GM19035 (cell line): ENCODE measurements at regions not wholly inside any gene's neighbourhood (a gene's known extent, or its start where the extent isn't known, plus 50 kb on each side); places are given as distances from the start of the nearest gene placed in this dataset.
"Not testable (repeated sequence)": the region's sequence is repeated elsewhere in the genome, so short reads cannot be mapped to it uniquely, and the experiment has no call there.

ENCODE experiments used
- ATAC-seq: cut with Tn5 transposase; IDR thresholded peaks from one replicate; pipeline ENCODE4 v1.9.1; 2021; ENCODE audit not compliant: unreplicated experiment

DNA sequence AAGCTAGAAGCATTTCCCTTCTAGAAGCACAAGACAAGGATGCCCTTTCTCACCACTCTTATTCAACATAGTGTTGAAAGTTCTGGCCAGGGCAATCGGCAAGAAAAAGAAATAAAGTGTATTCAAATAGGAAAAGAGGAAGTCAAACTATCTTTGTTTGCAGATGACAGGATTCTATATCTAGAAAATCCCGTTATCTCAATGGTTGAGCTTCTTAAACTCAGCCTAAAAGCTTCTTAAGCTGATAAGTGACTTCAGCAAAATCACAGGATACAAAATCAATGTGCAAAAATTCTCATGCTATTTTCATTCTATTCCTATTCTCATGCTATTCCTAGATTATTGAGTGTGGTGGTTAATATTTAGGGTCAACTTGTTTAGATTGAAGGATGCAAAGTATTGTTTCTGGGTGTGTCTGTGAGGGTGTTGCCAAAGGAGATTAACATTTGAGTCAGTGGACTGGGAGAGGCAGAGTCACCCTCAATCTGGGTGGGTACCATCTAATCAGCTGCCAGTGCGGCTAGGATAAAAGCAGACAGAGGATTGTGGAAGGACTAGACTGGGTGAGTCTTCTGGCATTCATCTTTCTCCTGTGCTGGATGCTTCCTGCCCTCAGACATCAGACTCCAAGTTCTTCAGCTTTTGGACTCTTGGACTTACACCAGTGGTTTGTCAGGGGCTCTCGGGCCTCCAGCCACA, 111.9 kb downstream of the LSMEM1 start:
- not testable (repeated sequence) for ATAC-seq

GRCh38 chr7:112594397-112594796, 113.6 kb downstream of the LSMEM1 start:
- ATAC-seq = no peak

- ATAC-seq = no peak
These were observed 115.5 kb downstream of the LSMEM1 start for GRCh38 chr7:112596260-112596659.

DNA sequence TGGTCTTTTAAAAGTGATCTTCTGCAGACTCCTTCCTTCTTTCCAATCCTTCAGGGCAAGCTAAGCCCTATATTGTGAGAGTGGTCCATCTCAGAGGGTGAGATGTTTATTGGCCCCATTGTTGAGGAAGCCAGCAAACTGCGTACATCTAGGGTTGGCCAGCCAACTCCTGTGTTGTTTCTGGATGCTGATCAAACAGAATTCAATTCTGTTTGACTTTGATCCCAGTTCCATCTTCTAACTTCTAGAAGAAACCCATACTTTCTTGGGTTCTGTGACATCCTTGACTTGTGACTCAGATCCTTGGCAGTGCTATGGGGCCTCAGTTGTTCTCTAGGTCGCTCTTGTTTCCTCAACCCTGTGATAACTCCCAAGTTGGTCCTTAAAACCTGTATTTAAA, 116.2 kb downstream of the LSMEM1 start:
- no peak for ATAC-seq

DNA sequence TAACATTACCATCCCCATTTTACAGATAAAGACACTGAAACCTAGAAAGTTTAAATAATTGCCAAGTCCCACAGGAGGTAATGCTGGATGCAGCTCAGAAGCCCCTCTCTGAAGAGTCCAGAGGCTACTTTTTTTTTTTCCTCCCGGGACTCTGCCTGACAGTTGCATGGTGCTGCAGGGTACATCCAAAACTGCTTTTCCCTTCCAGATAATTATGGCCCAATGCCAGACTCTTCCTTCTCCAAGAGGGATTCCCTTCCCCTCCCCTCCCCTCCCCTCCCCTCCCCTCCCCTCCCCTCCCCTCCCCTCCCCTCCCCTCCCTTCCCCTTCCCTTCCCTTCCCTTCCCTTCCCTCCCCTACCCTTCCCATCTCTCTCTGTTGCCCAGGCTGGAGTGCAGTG, 122.9 kb downstream of the LSMEM1 start:
- ATAC-seq = no peak

GRCh38 chr7:112610636-112611035, 129.8 kb downstream of the LSMEM1 start:
- ATAC-seq = no peak

- ATAC-seq = no peak
These were observed 134.9 kb downstream of the LSMEM1 start for GRCh38 chr7:112615701-112616100.

DNA sequence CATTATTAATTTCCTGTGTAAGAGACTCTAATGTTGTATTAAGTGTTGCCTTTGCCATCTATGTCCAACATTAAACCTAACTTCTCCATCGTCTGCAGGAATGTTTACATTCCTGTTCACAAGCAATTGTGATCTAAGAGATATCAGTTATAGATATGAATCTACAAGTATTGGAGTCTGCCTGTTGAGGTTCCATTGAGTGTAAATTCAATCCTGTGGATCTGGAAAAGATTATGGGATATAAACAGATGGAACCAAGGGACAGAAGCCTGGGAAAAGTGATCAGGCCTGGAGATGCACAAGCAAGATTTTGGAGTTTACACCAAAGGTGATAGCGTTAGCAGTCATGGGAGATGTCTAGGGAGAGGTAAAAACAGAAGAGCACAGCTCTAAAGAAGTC, 135.5 kb downstream of the LSMEM1 start:
- no peak for ATAC-seq

DNA sequence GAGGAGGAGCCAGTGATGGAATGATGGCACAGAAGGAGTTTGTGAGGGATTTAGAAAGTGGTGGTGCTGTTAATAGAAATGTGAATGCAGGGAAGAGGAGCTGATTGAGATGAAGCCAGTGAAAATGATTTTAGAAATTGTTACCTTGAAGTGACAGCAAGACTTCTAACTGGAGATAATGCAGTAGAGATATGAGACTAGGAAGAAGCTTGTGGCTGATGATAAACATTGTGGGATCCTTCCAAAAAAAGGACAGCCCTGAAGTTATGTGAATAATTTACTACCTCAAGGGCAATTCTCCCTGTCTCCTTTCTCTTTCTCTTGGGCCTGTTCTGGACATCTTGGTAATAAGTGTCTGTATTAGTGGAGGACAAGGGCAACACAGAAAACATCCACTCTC, 138.6 kb downstream of the LSMEM1 start:
- ATAC-seq = no peak

GRCh38 chr7:112622159-112622715, 141.4 kb downstream of the LSMEM1 start:
- ATAC-seq = no peak

DNA sequence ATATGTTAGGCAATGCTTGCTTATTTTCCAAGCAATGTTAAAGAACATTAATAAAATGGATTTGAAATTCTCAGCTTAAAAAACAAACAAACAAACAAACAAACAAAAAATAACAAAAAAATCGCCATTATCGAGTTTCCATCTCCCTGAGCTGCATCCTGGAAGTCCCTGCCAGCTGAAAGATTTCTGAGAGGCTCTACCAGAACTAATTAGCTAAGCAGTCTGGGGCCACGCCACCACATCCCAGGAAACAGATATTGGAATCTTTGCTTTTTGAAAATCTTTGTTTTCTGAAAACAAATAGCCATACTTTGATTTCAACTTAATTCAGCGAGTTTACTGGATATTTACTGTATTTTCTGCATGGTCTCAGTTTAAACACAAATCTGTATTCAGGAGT, 143.6 kb downstream of the LSMEM1 start:
- no peak for ATAC-seq

DNA sequence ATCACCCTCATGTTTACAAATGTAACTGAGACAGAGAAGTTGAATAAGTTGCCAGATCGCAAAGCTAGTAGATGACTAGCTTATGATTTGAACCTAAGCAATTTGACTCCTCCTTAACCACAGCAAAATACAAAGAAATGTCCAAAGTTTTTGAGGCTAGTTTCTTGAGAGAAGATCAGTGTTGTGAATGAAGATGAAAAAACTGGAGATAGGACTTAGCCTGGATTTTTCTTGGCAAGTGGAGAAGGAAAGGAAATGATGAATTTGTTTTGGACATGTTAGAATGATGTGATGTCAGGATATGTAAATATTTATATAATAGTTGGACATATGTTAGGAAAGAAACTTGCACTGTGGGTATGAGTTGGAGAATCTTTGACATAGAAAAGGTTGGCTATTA, 149.8 kb downstream of the LSMEM1 start:
- ATAC-seq = no peak

GRCh38 chr7:112634107-112634506, 153.3 kb downstream of the LSMEM1 start:
- no peak for ATAC-seq

- ATAC-seq = no peak
These were observed 154.5 kb downstream of the TMEM168 start for GRCh38 chr7:112635742-112636141.

DNA sequence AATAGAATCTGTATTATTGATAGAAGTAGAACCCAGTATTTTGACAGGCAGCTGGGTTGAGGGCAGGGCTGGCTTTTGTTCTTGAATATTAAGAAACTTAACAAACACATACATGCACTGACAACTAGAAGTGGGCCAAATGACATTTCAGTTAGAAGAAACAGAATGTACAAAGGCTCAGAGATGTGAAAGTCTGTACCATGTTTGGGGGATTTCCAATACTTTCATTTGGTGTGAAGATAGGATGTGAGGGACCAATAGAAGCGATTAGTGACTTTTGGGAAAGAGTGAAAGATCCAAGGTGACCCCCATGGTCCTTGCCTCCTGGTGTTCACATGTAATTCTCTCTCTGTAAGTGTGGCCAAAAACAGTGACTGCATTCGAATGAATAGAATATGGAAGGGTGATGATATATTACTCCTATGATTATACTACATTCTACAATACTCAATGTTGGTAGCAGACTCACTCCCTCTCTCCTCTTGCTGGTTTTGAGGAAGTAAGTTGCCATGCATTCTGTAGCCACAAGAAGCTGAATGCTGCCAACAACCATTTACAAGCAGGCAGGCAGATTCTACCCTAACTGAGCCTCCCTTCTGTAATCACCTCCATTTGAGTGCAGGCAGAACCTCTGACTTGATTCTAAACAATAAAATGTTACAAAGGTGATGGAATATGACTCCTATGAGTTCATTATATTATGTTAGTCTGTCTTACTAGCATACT, 151.4 kb downstream of the TMEM168 start:
- ATAC-seq = no peak

DNA sequence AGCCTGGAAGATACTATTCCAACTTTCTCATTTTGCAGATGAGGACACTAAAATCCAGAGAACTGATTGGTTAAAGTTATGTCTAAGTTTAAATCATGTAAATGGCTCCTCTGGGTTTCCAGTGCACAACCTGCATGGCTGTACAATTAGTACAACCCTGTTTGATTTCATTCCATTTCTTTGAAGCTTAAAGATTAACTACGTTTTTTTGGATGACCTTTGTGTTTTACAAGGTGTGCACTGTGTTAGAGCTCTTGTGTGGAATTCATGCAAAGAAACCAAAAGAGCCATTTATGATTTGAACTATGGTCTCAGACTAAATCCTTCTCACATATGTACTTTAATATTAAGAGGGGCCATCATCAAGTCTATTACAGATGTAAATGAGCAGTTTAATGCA, 149.5 kb downstream of the TMEM168 start:
- no peak for ATAC-seq

DNA sequence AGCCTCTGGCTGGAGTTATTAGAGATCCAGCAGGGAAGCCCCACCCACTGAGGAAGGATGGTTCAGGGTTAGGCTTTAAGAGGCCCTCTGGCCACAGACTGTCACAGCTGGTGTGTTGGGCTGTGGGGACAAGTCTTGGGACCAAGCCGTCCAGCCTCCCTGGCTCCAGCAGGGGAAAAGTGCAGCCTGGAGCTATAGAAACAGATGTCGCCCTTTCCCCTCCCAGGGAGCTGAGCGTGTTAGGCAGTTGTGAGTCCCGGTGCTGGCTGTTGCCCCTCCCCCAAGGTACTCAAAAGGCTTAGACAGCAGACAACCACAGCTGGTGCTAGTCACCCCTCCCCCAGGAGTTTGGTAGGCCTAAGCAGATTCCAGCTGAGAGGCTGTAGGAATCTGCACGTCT, 143.4 kb downstream of the TMEM168 start:
- ATAC-seq = no peak

GRCh38 chr7:112648781-112649180, 141.4 kb downstream of the TMEM168 start:
- no peak for ATAC-seq

DNA sequence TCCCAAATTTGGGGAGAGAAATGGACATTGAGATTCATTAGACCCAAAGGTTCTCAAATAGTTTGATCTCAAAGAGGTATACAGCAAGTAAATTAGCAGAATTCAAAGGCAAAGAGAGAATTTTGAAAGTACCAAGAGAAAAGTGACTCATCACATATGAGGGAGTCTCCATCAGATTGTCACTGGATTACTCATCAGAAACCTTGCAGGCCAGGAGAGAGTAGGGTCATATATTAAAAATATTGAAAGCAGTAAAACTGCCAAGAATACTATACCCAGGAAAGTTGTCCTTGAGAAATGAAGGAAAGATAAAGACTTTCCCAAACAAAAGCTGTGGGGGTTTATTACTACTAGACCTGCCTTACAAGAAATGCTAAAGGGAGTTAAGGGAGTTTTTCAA, 140.6 kb downstream of the TMEM168 start:
- ATAC-seq = no peak

DNA sequence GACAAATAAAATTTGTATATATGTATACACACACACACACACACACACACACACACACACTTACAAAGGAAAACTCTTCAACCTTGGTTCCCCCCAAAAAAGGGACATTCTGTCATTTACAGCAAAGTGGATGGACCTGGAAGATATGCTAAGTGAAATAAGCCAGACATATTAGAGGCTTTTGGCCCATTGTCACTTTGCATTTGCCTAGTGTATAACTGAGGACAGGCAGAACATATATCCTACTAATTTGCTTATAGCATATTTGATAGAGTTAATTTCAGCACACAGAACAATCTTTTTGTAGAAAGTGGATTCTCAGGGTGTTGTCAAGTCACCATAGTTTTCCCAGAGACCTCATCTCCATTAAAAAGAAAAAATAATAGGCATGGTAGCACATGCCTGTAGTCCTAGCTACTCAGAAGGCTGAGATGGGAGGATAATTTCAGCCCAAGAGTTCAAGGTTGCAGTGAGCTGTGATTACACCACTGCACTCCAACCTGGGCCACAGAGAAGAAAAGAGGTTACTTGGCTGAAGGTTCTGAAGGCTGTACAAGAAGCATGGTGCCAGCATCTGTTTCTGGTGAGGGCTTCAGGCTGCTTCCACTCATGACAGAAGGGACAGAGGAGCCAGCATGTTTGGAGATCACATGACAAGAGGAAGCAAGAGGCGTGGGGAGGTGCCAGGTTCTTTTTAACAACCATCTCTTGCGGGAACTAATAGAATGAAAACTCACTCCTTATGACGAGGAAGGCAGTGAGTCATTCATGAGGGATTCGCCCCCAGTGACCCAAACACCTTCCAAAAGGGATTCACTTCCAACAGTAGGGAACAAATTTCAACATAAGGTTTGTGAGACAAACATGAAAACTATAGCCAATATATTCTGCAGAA, 135.6 kb downstream of the TMEM168 start:
- no peak for ATAC-seq

- no peak for ATAC-seq
These were observed 124.5 kb downstream of the TMEM168 start for GRCh38 chr7:112665709-112666108.
